HepG2 (cell line): ENCODE measurements at regions not wholly inside any gene's neighbourhood (a gene's known extent, or its start where the extent isn't known, plus 50 kb on each side); places are given as distances from the start of the nearest gene placed in this dataset.

Experiments
- ETV5 ChIP-seq: IDR thresholded peaks from 2 replicates; pipeline ENCODE4 v1.6.1; 2018; ENCODE audit warnings: missing biosample characterization, missing genetic modification reagents, inconsistent platforms, borderline replicate concordance
- ETV6 ChIP-seq: sonication (generic); formaldehyde crosslinking; conservative IDR thresholded peaks from 2 replicates; pipeline ENCODE4 v1.4.0; 2020; ENCODE audit warnings: missing genetic modification reagents
- HNRNPUL1 ChIP-seq: fragments of 200-400 bp; formaldehyde crosslinking; IDR thresholded peaks from 2 replicates; pipeline ENCODE4 v1.6.1; 2017; ENCODE audit warnings: low read depth, mild to moderate bottlenecking, low read length, moderate library complexity
- PRPF4 ChIP-seq: fragments of 200-400 bp; formaldehyde crosslinking; IDR thresholded peaks from 2 replicates; pipeline ENCODE4 v1.6.1; 2016; ENCODE audit warnings: low read length, low read depth; ENCODE audit not compliant: poor library complexity, severe bottlenecking
- SNAPC4 ChIP-seq: sonication (generic); formaldehyde crosslinking; IDR thresholded peaks from 2 replicates; pipeline ENCODE4 v1.4.0; 2020; ENCODE audit warnings: mild to moderate bottlenecking, missing genetic modification reagents
- ZBTB8A ChIP-seq: sonication (generic); formaldehyde crosslinking; IDR thresholded peaks from 2 replicates; pipeline ENCODE4 v1.4.0; 2020; ENCODE audit warnings: mild to moderate bottlenecking, low read depth, missing genetic modification reagents, borderline replicate concordance
- ZNF329 ChIP-seq: sonication (generic); formaldehyde crosslinking; IDR thresholded peaks from 2 replicates; pipeline ENCODE4 v1.9.0; 2021; ENCODE audit warnings: low read depth, mild to moderate bottlenecking, missing genetic modification reagents
- ZNF598 ChIP-seq: sonication (generic); formaldehyde crosslinking; IDR thresholded peaks from 2 replicates; pipeline ENCODE4 v1.5.1; 2020; ENCODE audit warnings: mild to moderate bottlenecking, missing genetic modification reagents, borderline replicate concordance
- ZNF709 ChIP-seq: sonication (generic); formaldehyde crosslinking; IDR thresholded peaks from 2 replicates; pipeline ENCODE4 v1.5.0; 2020; ENCODE audit warnings: mild to moderate bottlenecking, missing genetic modification reagents

DNA sequence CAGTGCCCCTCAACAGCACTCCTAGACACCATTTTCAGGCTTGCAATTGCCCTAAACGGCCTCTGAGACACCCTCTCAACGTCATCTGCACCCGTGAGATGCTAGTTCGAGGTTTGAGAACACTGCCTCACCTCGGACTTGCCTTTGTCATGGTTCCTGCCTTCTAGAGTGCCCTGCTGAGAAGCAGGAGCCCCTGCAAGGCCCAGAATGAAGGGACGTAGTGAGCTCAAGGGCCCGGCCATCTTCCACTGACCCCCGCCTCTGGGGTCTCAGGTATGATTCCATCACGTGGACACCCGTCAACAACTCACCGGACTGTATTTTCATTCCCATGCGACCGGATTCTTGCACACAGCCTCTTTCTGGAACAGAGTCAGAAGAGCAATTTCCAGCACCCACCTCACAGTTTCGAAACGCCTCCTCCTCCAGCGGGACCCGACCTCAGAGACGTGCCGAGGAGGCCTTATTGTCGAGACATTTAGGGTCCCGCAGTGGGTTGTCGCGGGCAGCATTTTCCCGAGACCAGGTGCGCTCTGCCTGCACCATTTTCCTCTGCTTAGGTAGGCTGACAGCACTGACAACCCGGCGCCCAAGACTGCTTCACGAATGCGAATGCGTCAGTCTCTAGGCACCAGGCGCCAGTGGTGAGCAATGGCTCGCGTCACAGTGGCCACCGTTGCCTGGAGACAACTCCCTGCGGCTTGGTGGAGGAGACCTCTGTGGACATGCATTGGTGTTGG lies 999.9 kb downstream of the KCNJ18 start (continued):
- TF ChIP-seq ZNF709 (CRISPR knock-in tag) (no peak), ETV6 (CRISPR knock-in tag) (no peak), HNRNPUL1 (no peak), PRPF4 (no peak), ZBTB8A (CRISPR knock-in tag) (no peak), SNAPC4 (CRISPR knock-in tag) (no peak), ZNF598 (CRISPR knock-in tag) (no peak), ZNF329 (CRISPR knock-in tag) (no peak), ETV5 (no peak)
